IPS-18a (cell line): ENCODE measurements at regions not wholly inside any gene's neighbourhood (a gene's known extent, or its start where the extent isn't known, plus 50 kb on each side); places are given as distances from the start of the nearest gene placed in this dataset.

ENCODE experiments used
- H3K27ac ChIP-seq: one replicate; pipeline ENCODE4 v1.5.1; 2013; ENCODE audit warnings: low read length
- H3K27me3 ChIP-seq: one replicate; pipeline ENCODE4 v1.6.1; 2013; ENCODE audit warnings: mild to moderate bottlenecking, low read length; ENCODE audit not compliant: control insufficient read depth, insufficient read depth
- H3K36me3 ChIP-seq: one replicate; pipeline ENCODE4 v1.6.1; 2013; ENCODE audit warnings: low read depth, low read length; ENCODE audit not compliant: control insufficient read depth
- H3K4me1 ChIP-seq: one replicate; pipeline ENCODE4 v1.6.1; 2013; ENCODE audit warnings: low read depth, low read length; ENCODE audit not compliant: control insufficient read depth
- H3K4me3 ChIP-seq: one replicate; pipeline ENCODE4 v1.5.1; 2013; ENCODE audit warnings: low read length
- H3K9ac ChIP-seq: one replicate; pipeline ENCODE4 v1.6.1; 2013; ENCODE audit warnings: mild to moderate bottlenecking, low read length, moderate library complexity
- H3K9me3 ChIP-seq: one replicate; pipeline ENCODE4 v1.6.1; 2013; ENCODE audit warnings: low read depth, low read length; ENCODE audit not compliant: control insufficient read depth

GRCh38 chr6:134525190-134525868 lies 207.4 kb upstream of the SGK1 start:
- no peaks in the 10 kb centered on the region for H3K9me3 ChIP-seq
- no peak overlapping the region for H3K27ac ChIP-seq
- no peak overlapping the region for H3K4me3 ChIP-seq
- H3K36me3 ChIP-seq = no peaks in the 10 kb centered on the region
- H3K27me3 ChIP-seq = no peaks in the 10 kb centered on the region
- H3K4me1 ChIP-seq = no peaks in the 10 kb centered on the region
- H3K9ac ChIP-seq = no peak overlapping the region

GRCh38 chr6:134523903-134524650 lies 206.2 kb upstream of the SGK1 start:
- Histone ChIP-seq H3K4me3 (no peak overlapping the region), H3K36me3 (no peaks in the 10 kb centered on the region), H3K4me1 (no peaks in the 10 kb centered on the region), H3K9ac (no peak overlapping the region), H3K27ac (no peak overlapping the region), H3K9me3 (no peaks in the 10 kb centered on the region), H3K27me3 (no peaks in the 10 kb centered on the region)

GRCh38 chr6:134523051-134523450 lies 205.1 kb upstream of the SGK1 start:
- Histone ChIP-seq H3K4me3 (no peak overlapping the region), H3K36me3 (no peaks in the 10 kb centered on the region), H3K27me3 (no peaks in the 10 kb centered on the region), H3K4me1 (no peaks in the 10 kb centered on the region), H3K27ac (no peak overlapping the region), H3K9ac (no peak overlapping the region), H3K9me3 (no peaks in the 10 kb centered on the region)

DNA sequence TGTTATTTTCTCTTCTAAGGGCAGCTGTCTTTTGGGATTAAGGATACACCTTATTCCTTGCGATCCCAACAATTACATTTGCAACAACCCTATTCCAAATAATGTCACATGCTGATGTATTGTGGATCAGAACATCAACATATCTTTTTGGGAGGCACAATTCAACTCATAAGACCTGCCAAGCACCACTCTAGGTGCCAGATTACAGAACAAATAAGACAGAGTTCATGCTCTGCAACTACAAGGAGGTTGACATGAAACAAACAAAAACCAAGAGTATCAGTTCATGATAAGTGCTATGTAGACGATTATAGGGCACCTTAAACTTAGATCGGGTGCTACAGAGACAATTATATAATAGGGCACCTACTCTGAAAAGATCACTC lies 203.2 kb upstream of the SGK1 start:
- no peak overlapping the region for H3K9ac ChIP-seq
- H3K4me3 ChIP-seq = no peak overlapping the region
- no peaks in the 10 kb centered on the region for H3K9me3 ChIP-seq
- no peak overlapping the region for H3K27ac ChIP-seq
- H3K27me3 ChIP-seq = no peaks in the 10 kb centered on the region
- H3K4me1 ChIP-seq = peaks cover 12% of the 10 kb centered on the region
- no peaks in the 10 kb centered on the region for H3K36me3 ChIP-seq

DNA sequence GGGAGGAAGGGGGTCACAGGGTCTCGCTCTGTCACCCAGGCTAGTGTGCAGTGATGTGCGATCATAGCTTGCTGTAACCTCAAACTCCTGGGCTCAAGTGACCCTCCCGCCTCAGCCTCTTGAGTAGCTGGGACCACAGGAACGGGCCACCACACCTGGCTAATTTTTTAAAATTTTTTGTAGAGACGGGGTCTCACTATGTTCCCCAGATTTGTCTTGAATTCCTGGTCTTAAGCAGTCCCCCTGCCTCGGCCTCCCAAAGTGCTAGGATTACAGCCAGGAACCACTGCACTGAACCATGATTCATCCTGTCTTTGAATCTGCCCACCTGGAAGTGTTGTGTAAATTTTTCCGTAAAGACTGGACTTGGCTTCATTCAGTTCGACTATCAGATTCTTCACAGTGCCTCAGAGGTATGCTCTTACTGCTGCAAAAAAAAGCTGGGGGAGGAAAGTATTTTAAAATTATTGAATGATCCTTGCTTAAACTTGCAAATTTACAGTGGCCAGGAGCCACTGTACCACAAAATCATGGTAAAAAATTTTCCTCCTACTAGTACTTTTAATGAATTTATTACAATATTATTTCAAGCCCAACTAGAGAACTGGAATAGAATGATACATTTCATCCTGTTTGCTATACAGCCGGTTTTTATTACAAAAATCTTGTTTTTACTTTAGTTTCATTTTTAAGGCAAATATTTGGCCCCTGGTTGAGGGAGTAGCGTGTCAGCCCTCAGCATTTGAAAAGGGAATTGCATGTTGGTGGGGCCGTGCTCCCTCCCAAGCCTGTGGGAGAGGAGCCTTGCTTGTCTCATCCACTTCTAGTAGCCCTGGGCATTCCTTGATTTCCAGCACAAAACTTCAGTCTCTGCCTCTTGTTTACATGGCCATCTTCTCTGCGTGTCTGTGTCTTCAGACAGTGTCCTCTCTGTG lies 202.5 kb upstream of the SGK1 start:
- Histone ChIP-seq H3K4me1 (peaks cover 12% of the 10 kb centered on the region), H3K36me3 (no peaks in the 10 kb centered on the region), H3K4me3 (no peak overlapping the region), H3K9ac (no peak overlapping the region), H3K27me3 (no peaks in the 10 kb centered on the region), H3K9me3 (no peaks in the 10 kb centered on the region), H3K27ac (no peak overlapping the region)

DNA sequence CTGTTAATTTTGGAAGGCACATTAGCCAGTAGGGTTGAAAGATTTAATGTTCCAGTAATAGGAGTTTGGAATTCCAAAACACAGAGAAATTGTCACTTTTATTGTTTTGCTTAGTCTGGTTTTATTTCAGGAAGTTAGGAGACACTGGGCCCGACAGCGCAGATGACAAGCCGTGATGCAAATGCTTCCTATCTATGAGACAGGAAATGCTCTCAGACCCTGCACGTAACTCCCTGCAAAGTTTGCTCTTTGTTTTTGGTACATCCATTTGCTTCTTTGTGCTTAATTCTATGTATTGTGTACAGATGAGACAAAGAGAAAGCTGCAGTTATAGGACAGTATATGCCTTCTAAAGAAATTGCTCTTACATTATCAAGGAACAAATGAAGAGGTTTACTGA lies 201.6 kb upstream of the SGK1 start:
- no peaks in the 10 kb centered on the region for H3K27me3 ChIP-seq
- H3K4me1 ChIP-seq = peaks cover 12% of the 10 kb centered on the region
- H3K4me3 ChIP-seq = no peak overlapping the region
- no peak overlapping the region for H3K27ac ChIP-seq
- no peaks in the 10 kb centered on the region for H3K36me3 ChIP-seq
- no peak overlapping the region for H3K9ac ChIP-seq
- no peaks in the 10 kb centered on the region for H3K9me3 ChIP-seq

GRCh38 chr6:134517868-134518267 lies 200.0 kb upstream of the SGK1 start:
- Histone ChIP-seq H3K9me3 (no peaks in the 10 kb centered on the region), H3K27ac (no peak overlapping the region), H3K27me3 (no peaks in the 10 kb centered on the region), H3K9ac (no peak overlapping the region), H3K4me1 (peaks cover 12% of the 10 kb centered on the region), H3K4me3 (no peak overlapping the region), H3K36me3 (no peaks in the 10 kb centered on the region)

DNA sequence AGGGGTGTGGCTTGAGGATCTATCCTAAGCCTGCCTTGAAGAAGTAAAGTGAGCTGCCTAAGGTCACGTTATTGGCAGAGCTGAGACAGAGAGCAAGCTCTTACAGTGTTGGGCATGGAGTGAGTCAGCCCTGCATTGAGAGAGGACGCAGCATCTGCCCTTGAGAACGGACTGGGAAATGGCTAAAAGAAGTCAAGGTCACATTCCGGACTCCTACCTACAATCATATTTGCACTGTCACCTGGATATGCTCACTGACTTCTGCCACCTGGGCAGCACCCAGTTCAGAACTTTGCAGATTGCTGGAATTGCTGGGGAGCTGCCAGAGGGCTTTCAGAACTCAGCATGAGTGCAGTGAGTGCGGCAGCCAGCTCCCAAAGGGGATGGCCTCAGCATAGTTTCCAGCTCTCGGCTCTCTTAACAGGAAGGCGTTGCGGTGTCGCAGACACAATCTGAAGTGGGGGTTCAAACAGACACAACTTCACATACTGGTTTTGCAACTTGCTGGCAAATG lies 199.3 kb upstream of the SGK1 start:
- Histone ChIP-seq H3K9me3 (no peaks in the 10 kb centered on the region), H3K36me3 (no peaks in the 10 kb centered on the region), H3K4me1 (peaks cover 12% of the 10 kb centered on the region), H3K4me3 (peak overlapping the region; percentile 8), H3K27ac (no peak overlapping the region), H3K27me3 (no peaks in the 10 kb centered on the region), H3K9ac (no peak overlapping the region)

GRCh38 chr6:134516582-134516981 lies 198.7 kb upstream of the SGK1 start:
- Histone ChIP-seq H3K9ac (no peak overlapping the region), H3K4me1 (peaks cover 12% of the 10 kb centered on the region), H3K4me3 (no peak overlapping the region)

DNA sequence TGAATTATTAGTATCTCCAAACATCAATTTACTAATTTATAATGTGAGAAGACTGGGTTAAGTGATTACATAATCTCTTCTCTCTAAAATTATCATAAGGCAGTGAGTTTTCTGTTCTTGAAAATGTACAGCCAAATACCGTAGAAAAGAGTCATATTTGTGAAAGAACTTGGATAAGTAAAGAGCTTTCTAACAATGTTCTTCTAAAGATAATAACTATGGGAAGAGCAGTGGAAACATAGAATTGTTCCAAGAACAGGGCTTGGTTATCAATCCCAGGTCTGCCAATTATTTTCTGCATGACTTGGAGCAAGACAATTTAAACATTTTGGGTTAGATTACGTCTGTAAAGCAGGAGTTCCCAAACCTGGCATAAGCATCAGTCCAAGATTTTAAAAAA lies 198.1 kb upstream of the SGK1 start:
- H3K36me3 ChIP-seq = no peaks in the 10 kb centered on the region
- no peak overlapping the region for H3K9ac ChIP-seq
- H3K27ac ChIP-seq = no peak overlapping the region
- H3K9me3 ChIP-seq = no peaks in the 10 kb centered on the region
- H3K4me1 ChIP-seq = peaks cover 12% of the 10 kb centered on the region
- H3K27me3 ChIP-seq = no peaks in the 10 kb centered on the region
- H3K4me3 ChIP-seq = no peak overlapping the region

More at GRCh38 chr6:134516582-134516981, 198.7 kb upstream of the SGK1 start:
- Histone ChIP-seq H3K36me3 (no peaks in the 10 kb centered on the region), H3K9me3 (no peaks in the 10 kb centered on the region), H3K27ac (no peak overlapping the region), H3K27me3 (no peaks in the 10 kb centered on the region)

DNA sequence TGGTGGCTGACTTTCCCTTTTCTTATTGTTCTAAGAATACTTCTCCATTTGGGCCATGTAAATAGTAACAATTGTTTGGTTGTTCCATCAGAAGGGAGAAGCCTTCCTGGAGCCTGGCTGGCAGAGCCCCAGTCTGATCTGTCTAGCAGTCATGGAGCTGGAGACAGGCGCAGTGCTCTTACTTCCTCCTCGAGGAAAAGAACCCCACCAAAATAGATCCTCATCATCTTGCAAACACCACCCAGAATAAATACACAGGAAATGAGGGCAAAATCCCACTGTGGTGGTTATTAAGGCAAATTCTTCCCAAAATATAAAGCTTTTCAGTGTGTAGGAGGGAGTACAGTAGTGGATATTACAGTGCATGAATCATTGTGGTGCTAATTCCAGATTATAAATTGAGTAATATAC lies 195.1 kb upstream of the SGK1 start:
- no peak overlapping the region for H3K27ac ChIP-seq

More for the DNA sequence above, 195.1 kb upstream of the SGK1 start:
- H3K27me3 ChIP-seq = no peaks in the 10 kb centered on the region
- H3K9ac ChIP-seq = no peak overlapping the region
- H3K9me3 ChIP-seq = no peaks in the 10 kb centered on the region
- peaks cover 12% of the 10 kb centered on the region for H3K4me1 ChIP-seq
- H3K4me3 ChIP-seq = no peak overlapping the region
- no peaks in the 10 kb centered on the region for H3K36me3 ChIP-seq
